HCT116 (cell line): ENCODE measurements at regions not wholly inside any gene's neighbourhood (a gene's known extent, or its start where the extent isn't known, plus 50 kb on each side); places are given as distances from the start of the nearest gene placed in this dataset.

ENCODE experiments used
- ATF3 ChIP-seq: IDR thresholded peaks from 2 replicates; pipeline ENCODE4 v1.6.1; 2012
- CTCF ChIP-seq, 3 experiments: fragments of 200-600 bp in 1 of 3; sonication (generic) in 1 of 3; IDR thresholded peaks in 2 of 3; conservative IDR thresholded peaks in 1 of 3; 2 replicates each; pipeline ENCODE4 v1.5.1; 2012 to 2017; ENCODE audit warnings: low read depth in 2 of 3, low read length in 2 of 3, antibody characterized with exemption in 1 of 3, borderline replicate concordance in 1 of 3, control low read depth in 1 of 3, mild to moderate bottlenecking in 1 of 3, mixed read lengths in 1 of 3, mixed run types in 1 of 3, moderate library complexity in 1 of 3; ENCODE audit not compliant: insufficient read depth in 1 of 3
- ELF1 ChIP-seq: IDR thresholded peaks from 2 replicates; pipeline ENCODE4 v1.6.1; 2012; ENCODE audit warnings: low read depth, borderline replicate concordance
- EZH2 ChIP-seq: fragments of 200-600 bp; sonication (generic); IDR thresholded peaks from 2 replicates; pipeline ENCODE4 v1.6.1; 2017; ENCODE audit warnings: antibody characterized with exemption, mixed run types
- EZH2phosphoT487 ChIP-seq: fragments of 200-600 bp; IDR thresholded peaks from 2 replicates; pipeline ENCODE4 v1.6.1; 2018; ENCODE audit warnings: antibody characterized with exemption, borderline replicate concordance
- FOSL1 ChIP-seq: IDR thresholded peaks from 2 replicates; pipeline ENCODE4 v1.6.1; 2012; ENCODE audit warnings: low read depth
- MAX ChIP-seq: IDR thresholded peaks from 2 replicates; pipeline ENCODE4 v1.6.1; 2012
- POLR2A ChIP-seq: IDR thresholded peaks from 2 replicates; pipeline ENCODE4 v1.7.0; 2011; ENCODE audit warnings: borderline replicate concordance; ENCODE audit not compliant: insufficient read depth, insufficient read length; ENCODE audit errors: extremely low read depth
- YY1 ChIP-seq: IDR thresholded peaks from 2 replicates; pipeline ENCODE4 v1.6.1; 2011; ENCODE audit warnings: low read length, low read depth, moderate library complexity, mild to moderate bottlenecking; ENCODE audit not compliant: insufficient replicate concordance; ENCODE audit errors: extremely low read depth

- no peak for TF ChIP-seq CTCF (IDR thresholded peaks at IDR 0.05 in 2 of 3, conservative IDR thresholded peaks at IDR 0.05 in 1 of 3; ENCODE audit: borderline replicate concordance in 1 of 3, insufficient read depth in 1 of 3, low read depth in 2 of 3, low read length in 2 of 3)
- TF ChIP-seq ATF3, result no peak
- TF ChIP-seq POLR2A, result no peak
- no peak for TF ChIP-seq ELF1
- no peak for TF ChIP-seq EZH2phosphoT487
- TF ChIP-seq EZH2, result no peak
- no peak for TF ChIP-seq FOSL1
- no peak for TF ChIP-seq YY1
- no peak for TF ChIP-seq MAX
Observed at GRCh38 chr10:105409370-105409769, 768.3 kb downstream of the SORCS3 start.
